ENCODE measurements at regions not wholly inside any gene's neighbourhood (a gene's known extent, or its start where the extent isn't known, plus 50 kb on each side); places are given as distances from the start of the nearest gene placed in this dataset.

DNA sequence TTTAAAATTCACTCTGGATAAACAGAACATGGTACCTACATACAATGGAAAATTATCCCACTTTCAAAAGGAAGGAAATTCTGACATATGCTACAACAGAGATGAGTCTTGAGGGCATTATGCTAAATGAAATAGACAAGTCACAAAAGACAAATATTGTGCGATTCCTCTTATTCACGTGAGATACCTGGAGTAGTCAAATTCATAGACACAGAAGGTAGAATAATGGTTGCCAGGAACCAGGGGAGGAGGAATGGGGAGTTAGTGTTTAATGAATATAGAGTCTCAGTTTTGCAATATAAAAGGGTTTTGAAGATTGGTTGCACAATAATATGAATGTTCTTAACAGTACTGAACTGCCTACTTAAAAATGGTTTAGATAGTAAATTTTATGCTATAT, 69.8 kb upstream of the WAC start:
- Histone ChIP-seq H2AK5ac (ENCODE audit: low read depth, low read length) (no peak overlapping the region), H3K9ac (replicated peaks in 1 of 4; ENCODE audit: extremely low read depth in 1 of 4, low read depth in 3 of 4, low read length in 3 of 4) (no peak overlapping the region), H2BK5ac (ENCODE audit: low read depth, low read length) (no peak overlapping the region), H3K23me2 (ENCODE audit: low read depth, low read length) (no peaks in the 10 kb centered on the region), H3K4ac (replicated peaks; ENCODE audit: insufficient read length, low read depth, low read length) (no peak overlapping the region), H4K20me1 (replicated peaks in 1 of 2; ENCODE audit: control insufficient read depth in 1 of 2, insufficient read depth in 2 of 2, low read length in 2 of 2) (no peaks in the 10 kb centered on the region), H3K56ac (replicated peaks; ENCODE audit: insufficient read length, low read depth, low read length) (no peak overlapping the region), H3K79me1 (ENCODE audit: low read depth, low read length) (no peaks in the 10 kb centered on the region), H2BK120ac (replicated peaks; ENCODE audit: low read depth, low read length) (no peak overlapping the region), H3K27ac (ENCODE audit: low read depth, low read length) (no peak overlapping the region), H3K23ac (ENCODE audit: insufficient read length) (no peak overlapping the region), H3K4me3 (ENCODE audit: extremely low read depth in 1 of 4, insufficient read depth in 2 of 4, low read depth in 3 of 4, low read length in 4 of 4) (no peak overlapping the region), H4K91ac (replicated peaks; ENCODE audit: insufficient read length, low read length) (no peak overlapping the region), H2AFZ (ENCODE audit: low read length) (no peak overlapping the region), H4K8ac (ENCODE audit: extremely low read depth, insufficient read depth, low read length) (no peak overlapping the region), H3K18ac (ENCODE audit: extremely low read depth, low read length) (no peak overlapping the region), H3K4me1 (replicated peaks in 1 of 4; ENCODE audit: control insufficient read depth in 3 of 4, insufficient read depth in 4 of 4, low read length in 3 of 4) (peaks cover 0 to 2% (median under 1%) of the 10 kb centered on the region in 4 experiments; a peak in 4 of 7 replicates), H4K5ac (ENCODE audit: insufficient read length, low read depth, low read length) (no peak overlapping the region), H2BK15ac (ENCODE audit: low read length) (no peak overlapping the region), H3K27me3 (replicated peaks in 1 of 4; ENCODE audit: control insufficient read depth in 3 of 4, extremely low read depth in 1 of 4, insufficient read depth in 3 of 4, low read length in 3 of 4) (peaks cover 0 to 2% (median 0%) of the 10 kb centered on the region in 4 experiments; a peak in 1 of 7 replicates), H3K9me3 (ENCODE audit: insufficient read depth in 2 of 2, low read depth in 1 of 2, low read length in 1 of 2) (no peaks in the 10 kb centered on the region; a peak in 1 of 4 replicates), H2BK20ac (ENCODE audit: low read length) (no peak overlapping the region), H3K4me2 (ENCODE audit: insufficient read depth in 1 of 2, low read depth in 2 of 2, low read length in 2 of 2) (no peak overlapping the region), H3K79me2 (ENCODE audit: control insufficient read depth in 1 of 2, insufficient read depth in 2 of 2, low read length in 2 of 2) (no peaks in the 10 kb centered on the region), H3K36me3 (ENCODE audit: control insufficient read depth in 2 of 4, insufficient read depth in 4 of 4, low read length in 3 of 4) (no peaks in the 10 kb centered on the region), H2BK12ac (ENCODE audit: low read depth, low read length) (no peak overlapping the region), H3K14ac (ENCODE audit: insufficient read length) (no peak overlapping the region)
- WGBS, 2 experiments (ENCODE audit: extremely low coverage in 1 of 2, insufficient coverage in 1 of 2, insufficient read length in 1 of 2, insufficient replicate concordance in 2 of 2, low coverage in 1 of 2, low lambda C conversion rate in 2 of 2, missing lambda C conversion rate in 1 of 2) = 87% methylated on average over 2 of the region's 2 CpGs; no CpG with 5 or more reads in 1 of the 2 experiments
- CTCF ChIA-PET (ENCODE audit: partially characterized antibody) = no interaction called here
- FAIRE-seq (no peak), DNase-seq (ENCODE audit: low read depth in 1 of 2, low spot score in 2 of 2) (no peak)
- POLR2A ChIA-PET (ENCODE audit: partially characterized antibody) = no interaction called here
- TF ChIP-seq, protein P1, sequence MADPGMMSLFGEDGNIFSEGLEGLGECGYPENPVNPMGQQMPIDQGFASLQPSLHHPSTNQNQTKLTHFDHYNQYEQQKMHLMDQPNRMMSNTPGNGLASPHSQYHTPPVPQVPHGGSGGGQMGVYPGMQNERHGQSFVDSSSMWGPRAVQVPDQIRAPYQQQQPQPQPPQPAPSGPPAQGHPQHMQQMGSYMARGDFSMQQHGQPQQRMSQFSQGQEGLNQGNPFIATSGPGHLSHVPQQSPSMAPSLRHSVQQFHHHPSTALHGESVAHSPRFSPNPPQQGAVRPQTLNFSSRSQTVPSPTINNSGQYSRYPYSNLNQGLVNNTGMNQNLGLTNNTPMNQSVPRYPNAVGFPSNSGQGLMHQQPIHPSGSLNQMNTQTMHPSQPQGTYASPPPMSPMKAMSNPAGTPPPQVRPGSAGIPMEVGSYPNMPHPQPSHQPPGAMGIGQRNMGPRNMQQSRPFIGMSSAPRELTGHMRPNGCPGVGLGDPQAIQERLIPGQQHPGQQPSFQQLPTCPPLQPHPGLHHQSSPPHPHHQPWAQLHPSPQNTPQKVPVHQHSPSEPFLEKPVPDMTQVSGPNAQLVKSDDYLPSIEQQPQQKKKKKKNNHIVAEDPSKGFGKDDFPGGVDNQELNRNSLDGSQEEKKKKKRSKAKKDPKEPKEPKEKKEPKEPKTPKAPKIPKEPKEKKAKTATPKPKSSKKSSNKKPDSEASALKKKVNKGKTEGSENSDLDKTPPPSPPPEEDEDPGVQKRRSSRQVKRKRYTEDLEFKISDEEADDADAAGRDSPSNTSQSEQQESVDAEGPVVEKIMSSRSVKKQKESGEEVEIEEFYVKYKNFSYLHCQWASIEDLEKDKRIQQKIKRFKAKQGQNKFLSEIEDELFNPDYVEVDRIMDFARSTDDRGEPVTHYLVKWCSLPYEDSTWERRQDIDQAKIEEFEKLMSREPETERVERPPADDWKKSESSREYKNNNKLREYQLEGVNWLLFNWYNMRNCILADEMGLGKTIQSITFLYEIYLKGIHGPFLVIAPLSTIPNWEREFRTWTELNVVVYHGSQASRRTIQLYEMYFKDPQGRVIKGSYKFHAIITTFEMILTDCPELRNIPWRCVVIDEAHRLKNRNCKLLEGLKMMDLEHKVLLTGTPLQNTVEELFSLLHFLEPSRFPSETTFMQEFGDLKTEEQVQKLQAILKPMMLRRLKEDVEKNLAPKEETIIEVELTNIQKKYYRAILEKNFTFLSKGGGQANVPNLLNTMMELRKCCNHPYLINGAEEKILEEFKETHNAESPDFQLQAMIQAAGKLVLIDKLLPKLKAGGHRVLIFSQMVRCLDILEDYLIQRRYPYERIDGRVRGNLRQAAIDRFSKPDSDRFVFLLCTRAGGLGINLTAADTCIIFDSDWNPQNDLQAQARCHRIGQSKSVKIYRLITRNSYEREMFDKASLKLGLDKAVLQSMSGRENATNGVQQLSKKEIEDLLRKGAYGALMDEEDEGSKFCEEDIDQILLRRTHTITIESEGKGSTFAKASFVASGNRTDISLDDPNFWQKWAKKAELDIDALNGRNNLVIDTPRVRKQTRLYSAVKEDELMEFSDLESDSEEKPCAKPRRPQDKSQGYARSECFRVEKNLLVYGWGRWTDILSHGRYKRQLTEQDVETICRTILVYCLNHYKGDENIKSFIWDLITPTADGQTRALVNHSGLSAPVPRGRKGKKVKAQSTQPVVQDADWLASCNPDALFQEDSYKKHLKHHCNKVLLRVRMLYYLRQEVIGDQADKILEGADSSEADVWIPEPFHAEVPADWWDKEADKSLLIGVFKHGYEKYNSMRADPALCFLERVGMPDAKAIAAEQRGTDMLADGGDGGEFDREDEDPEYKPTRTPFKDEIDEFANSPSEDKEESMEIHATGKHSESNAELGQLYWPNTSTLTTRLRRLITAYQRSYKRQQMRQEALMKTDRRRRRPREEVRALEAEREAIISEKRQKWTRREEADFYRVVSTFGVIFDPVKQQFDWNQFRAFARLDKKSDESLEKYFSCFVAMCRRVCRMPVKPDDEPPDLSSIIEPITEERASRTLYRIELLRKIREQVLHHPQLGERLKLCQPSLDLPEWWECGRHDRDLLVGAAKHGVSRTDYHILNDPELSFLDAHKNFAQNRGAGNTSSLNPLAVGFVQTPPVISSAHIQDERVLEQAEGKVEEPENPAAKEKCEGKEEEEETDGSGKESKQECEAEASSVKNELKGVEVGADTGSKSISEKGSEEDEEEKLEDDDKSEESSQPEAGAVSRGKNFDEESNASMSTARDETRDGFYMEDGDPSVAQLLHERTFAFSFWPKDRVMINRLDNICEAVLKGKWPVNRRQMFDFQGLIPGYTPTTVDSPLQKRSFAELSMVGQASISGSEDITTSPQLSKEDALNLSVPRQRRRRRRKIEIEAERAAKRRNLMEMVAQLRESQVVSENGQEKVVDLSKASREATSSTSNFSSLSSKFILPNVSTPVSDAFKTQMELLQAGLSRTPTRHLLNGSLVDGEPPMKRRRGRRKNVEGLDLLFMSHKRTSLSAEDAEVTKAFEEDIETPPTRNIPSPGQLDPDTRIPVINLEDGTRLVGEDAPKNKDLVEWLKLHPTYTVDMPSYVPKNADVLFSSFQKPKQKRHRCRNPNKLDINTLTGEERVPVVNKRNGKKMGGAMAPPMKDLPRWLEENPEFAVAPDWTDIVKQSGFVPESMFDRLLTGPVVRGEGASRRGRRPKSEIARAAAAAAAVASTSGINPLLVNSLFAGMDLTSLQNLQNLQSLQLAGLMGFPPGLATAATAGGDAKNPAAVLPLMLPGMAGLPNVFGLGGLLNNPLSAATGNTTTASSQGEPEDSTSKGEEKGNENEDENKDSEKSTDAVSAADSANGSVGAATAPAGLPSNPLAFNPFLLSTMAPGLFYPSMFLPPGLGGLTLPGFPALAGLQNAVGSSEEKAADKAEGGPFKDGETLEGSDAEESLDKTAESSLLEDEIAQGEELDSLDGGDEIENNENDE (IDR thresholded peaks at IDR 0.05; ENCODE audit: insufficient replicate concordance, low read length) = no peak

Measured in H1 (cell line).